GM23338 (cell line): ENCODE measurements at regions not wholly inside any gene's neighbourhood (a gene's known extent, or its start where the extent isn't known, plus 50 kb on each side); places are given as distances from the start of the nearest gene placed in this dataset.

Experiments used
- ATAC-seq: fragments of 200-7000 bp; cut with Tn5 transposase; 3 replicates; pipeline ENCODE4 v1.9.1; 2020
- DNase-seq: peaks from one replicate; pipeline ENCODE4 v3.0.0-alpha.2; 2015; ENCODE audit warnings: low spot score
- H2AFZ ChIP-seq: fragments of 200-600 bp; sonication (generic); 2 replicates; pipeline ENCODE4 v1.8.0; 2016; ENCODE audit warnings: antibody characterized with exemption, mild to moderate bottlenecking, moderate library complexity
- H3F3A ChIP-seq: fragments of 200-600 bp; sonication (generic); replicated peaks from 2 replicates; pipeline ENCODE4 v1.8.0; 2017; ENCODE audit warnings: antibody characterized with exemption, mixed run types, low read depth
- H3K27ac ChIP-seq: fragments of 200-600 bp; sonication (generic); 2 replicates; pipeline ENCODE4 v1.6.1; 2016; ENCODE audit warnings: low read depth
- H3K27me3 ChIP-seq: fragments of 200-600 bp; sonication (generic); 2 replicates; pipeline ENCODE4 v1.8.0; 2016; ENCODE audit warnings: mild to moderate bottlenecking, mixed run types, moderate library complexity; ENCODE audit not compliant: insufficient read depth
- H3K36me3 ChIP-seq: fragments of 200-600 bp; sonication (generic); 2 replicates; pipeline ENCODE4 v1.8.0; 2016; ENCODE audit warnings: mild to moderate bottlenecking; ENCODE audit not compliant: insufficient read depth
- H3K4me1 ChIP-seq: fragments of 200-600 bp; sonication (generic); 2 replicates; pipeline ENCODE4 v1.8.0; 2016; ENCODE audit warnings: mild to moderate bottlenecking, moderate library complexity; ENCODE audit not compliant: insufficient read depth
- H3K4me2 ChIP-seq: fragments of 200-600 bp; sonication (generic); 2 replicates; pipeline ENCODE4 v1.7.1; 2017; ENCODE audit warnings: mixed run types
- H3K4me3 ChIP-seq: fragments of 200-600 bp; sonication (generic); 2 replicates; pipeline ENCODE4 v1.6.1; 2016; ENCODE audit warnings: mixed run types
- H3K79me2 ChIP-seq: fragments of 200-600 bp; sonication (generic); replicated peaks from 2 replicates; pipeline ENCODE4 v1.8.0; 2017; ENCODE audit warnings: mild to moderate bottlenecking; ENCODE audit not compliant: insufficient read depth
- H3K9me2 ChIP-seq: fragments of 200-600 bp; sonication (generic); 2 replicates; pipeline ENCODE4 v1.8.0; 2017; ENCODE audit not compliant: insufficient read depth
- H4K20me1 ChIP-seq: fragments of 200-600 bp; sonication (generic); replicated peaks from 2 replicates; pipeline ENCODE4 v1.8.0; 2017; ENCODE audit warnings: mild to moderate bottlenecking; ENCODE audit not compliant: insufficient read depth
- H3K27ac Mint-ChIP-seq: 2 replicates; pipeline ENCODE4 v1.8.0; 2020; ENCODE audit warnings: inconsistent platforms, mild to moderate bottlenecking, moderate library complexity, mixed read lengths
- H3K27me3 Mint-ChIP-seq: 3 replicates; pipeline ENCODE4 v1.8.0; 2022; ENCODE audit warnings: low read depth, mild to moderate bottlenecking, moderate library complexity, mixed read lengths, inconsistent platforms; ENCODE audit not compliant: insufficient read depth, poor library complexity
- H3K36me3 Mint-ChIP-seq: 3 replicates; pipeline ENCODE4 v1.8.0; 2021; ENCODE audit warnings: low read depth, mild to moderate bottlenecking, inconsistent platforms, moderate library complexity, mixed read lengths
- H3K4me1 Mint-ChIP-seq: 3 replicates; pipeline ENCODE4 v1.8.0; 2020; ENCODE audit warnings: mild to moderate bottlenecking, inconsistent platforms, mixed read lengths
- H3K4me3 Mint-ChIP-seq: 3 replicates; pipeline ENCODE4 v1.8.0; 2021; ENCODE audit warnings: moderate library complexity, mild to moderate bottlenecking, inconsistent platforms, mixed read lengths
- H3K9me3 Mint-ChIP-seq: 3 replicates; pipeline ENCODE4 v1.8.0; 2020; ENCODE audit warnings: moderate library complexity, mild to moderate bottlenecking, inconsistent platforms, mixed read lengths
- CREB1 ChIP-seq: fragments of 250-450 bp; sonication (Bioruptor Pico); IDR thresholded peaks from 2 replicates; pipeline ENCODE4 v1.5.0; 2020; ENCODE audit warnings: low read depth, mild to moderate bottlenecking, moderate library complexity
- ETS1 ChIP-seq: IDR thresholded peaks from 2 replicates; pipeline ENCODE4 v1.6.1; 2016; ENCODE audit warnings: antibody characterized with exemption
- EZH2 ChIP-seq: fragments of 200-600 bp; sonication (generic); IDR thresholded peaks from one replicate; pipeline ENCODE4 v1.8.0; 2017; ENCODE audit warnings: antibody characterized with exemption, mild to moderate bottlenecking, low read depth; ENCODE audit not compliant: unreplicated experiment
- EZH2phosphoT487 ChIP-seq: fragments of 200-600 bp; sonication (generic); IDR thresholded peaks from one replicate; pipeline ENCODE4 v1.8.1; 2018; ENCODE audit warnings: antibody characterized with exemption; ENCODE audit not compliant: unreplicated experiment
- JUNB ChIP-seq: IDR thresholded peaks from one replicate; pipeline ENCODE4 v1.6.1; 2016; ENCODE audit warnings: antibody characterized with exemption; ENCODE audit not compliant: unreplicated experiment
- NANOG ChIP-seq: IDR thresholded peaks from 2 replicates; pipeline ENCODE4 v1.6.1; 2016; ENCODE audit warnings: antibody characterized with exemption, borderline replicate concordance
- POLR2AphosphoS5 ChIP-seq: IDR thresholded peaks from 2 replicates; pipeline ENCODE4 v1.6.1; 2016; ENCODE audit warnings: antibody characterized with exemption, low read depth
- REST ChIP-seq: IDR thresholded peaks from one replicate; pipeline ENCODE4 v1.6.1; 2018; ENCODE audit warnings: antibody characterized with exemption; ENCODE audit not compliant: unreplicated experiment
- STAT1 ChIP-seq: IDR thresholded peaks from one replicate; pipeline ENCODE4 v1.6.1; 2016; ENCODE audit warnings: antibody characterized with exemption; ENCODE audit not compliant: unreplicated experiment
- ZNF114 ChIP-seq: fragments of 250-450 bp; sonication (Bioruptor Pico); IDR thresholded peaks from 2 replicates; pipeline ENCODE4 v1.5.0; 2020; ENCODE audit warnings: mild to moderate bottlenecking, moderate library complexity
- ZNF331 ChIP-seq: fragments of 250-450 bp; sonication (Bioruptor Pico); IDR thresholded peaks from 2 replicates; pipeline ENCODE4 v1.5.0; 2020; ENCODE audit warnings: low read depth, mild to moderate bottlenecking, moderate library complexity
- TF ChIP-seq, protein P1 (sequence below): fragments of 250-450 bp; sonication (Bioruptor Pico); IDR thresholded peaks from 2 replicates; pipeline ENCODE4 v1.5.0; 2020; ENCODE audit warnings: mild to moderate bottlenecking, moderate library complexity
- TF ChIP-seq, protein P2 (sequence below), 2 experiments: fragments of 200-600 bp in 1 of 2; sonication (generic) in 1 of 2; conservative IDR thresholded peaks; 2 replicates each; pipeline versions ENCODE4 v1.5.1 to v1.6.1; 2016 to 2017; ENCODE audit warnings: antibody characterized with exemption in 2 of 2, low read depth in 2 of 2, mild to moderate bottlenecking in 2 of 2, moderate library complexity in 1 of 2

GRCh38 chr4:153067376-153067775 is 131.3 kb downstream of the FHDC1 start:
- peaks cover 3% of the 10 kb centered on the region for H3K9me3 Mint-ChIP-seq
- DNase-seq (peak; percentile 30), ATAC-seq (peak; percentile 24)
- peak overlapping the region; percentile 60; the same call in 1 of the 2 replicates for H3K27ac Mint-ChIP-seq
- H3K4me3 Mint-ChIP-seq: no peak overlapping the region
- peak overlapping the region; percentile 81 for H2AFZ ChIP-seq
- TF ChIP-seq EZH2: no peak
- no peak for TF ChIP-seq REST
- TF ChIP-seq EZH2phosphoT487: no peak
- TF ChIP-seq CREB1 (CRISPR knock-in tag): no peak
- no peak for TF ChIP-seq ZNF331 (CRISPR knock-in tag)
- no peak for TF ChIP-seq ZNF114 (CRISPR knock-in tag)
- TF ChIP-seq, protein P1, sequence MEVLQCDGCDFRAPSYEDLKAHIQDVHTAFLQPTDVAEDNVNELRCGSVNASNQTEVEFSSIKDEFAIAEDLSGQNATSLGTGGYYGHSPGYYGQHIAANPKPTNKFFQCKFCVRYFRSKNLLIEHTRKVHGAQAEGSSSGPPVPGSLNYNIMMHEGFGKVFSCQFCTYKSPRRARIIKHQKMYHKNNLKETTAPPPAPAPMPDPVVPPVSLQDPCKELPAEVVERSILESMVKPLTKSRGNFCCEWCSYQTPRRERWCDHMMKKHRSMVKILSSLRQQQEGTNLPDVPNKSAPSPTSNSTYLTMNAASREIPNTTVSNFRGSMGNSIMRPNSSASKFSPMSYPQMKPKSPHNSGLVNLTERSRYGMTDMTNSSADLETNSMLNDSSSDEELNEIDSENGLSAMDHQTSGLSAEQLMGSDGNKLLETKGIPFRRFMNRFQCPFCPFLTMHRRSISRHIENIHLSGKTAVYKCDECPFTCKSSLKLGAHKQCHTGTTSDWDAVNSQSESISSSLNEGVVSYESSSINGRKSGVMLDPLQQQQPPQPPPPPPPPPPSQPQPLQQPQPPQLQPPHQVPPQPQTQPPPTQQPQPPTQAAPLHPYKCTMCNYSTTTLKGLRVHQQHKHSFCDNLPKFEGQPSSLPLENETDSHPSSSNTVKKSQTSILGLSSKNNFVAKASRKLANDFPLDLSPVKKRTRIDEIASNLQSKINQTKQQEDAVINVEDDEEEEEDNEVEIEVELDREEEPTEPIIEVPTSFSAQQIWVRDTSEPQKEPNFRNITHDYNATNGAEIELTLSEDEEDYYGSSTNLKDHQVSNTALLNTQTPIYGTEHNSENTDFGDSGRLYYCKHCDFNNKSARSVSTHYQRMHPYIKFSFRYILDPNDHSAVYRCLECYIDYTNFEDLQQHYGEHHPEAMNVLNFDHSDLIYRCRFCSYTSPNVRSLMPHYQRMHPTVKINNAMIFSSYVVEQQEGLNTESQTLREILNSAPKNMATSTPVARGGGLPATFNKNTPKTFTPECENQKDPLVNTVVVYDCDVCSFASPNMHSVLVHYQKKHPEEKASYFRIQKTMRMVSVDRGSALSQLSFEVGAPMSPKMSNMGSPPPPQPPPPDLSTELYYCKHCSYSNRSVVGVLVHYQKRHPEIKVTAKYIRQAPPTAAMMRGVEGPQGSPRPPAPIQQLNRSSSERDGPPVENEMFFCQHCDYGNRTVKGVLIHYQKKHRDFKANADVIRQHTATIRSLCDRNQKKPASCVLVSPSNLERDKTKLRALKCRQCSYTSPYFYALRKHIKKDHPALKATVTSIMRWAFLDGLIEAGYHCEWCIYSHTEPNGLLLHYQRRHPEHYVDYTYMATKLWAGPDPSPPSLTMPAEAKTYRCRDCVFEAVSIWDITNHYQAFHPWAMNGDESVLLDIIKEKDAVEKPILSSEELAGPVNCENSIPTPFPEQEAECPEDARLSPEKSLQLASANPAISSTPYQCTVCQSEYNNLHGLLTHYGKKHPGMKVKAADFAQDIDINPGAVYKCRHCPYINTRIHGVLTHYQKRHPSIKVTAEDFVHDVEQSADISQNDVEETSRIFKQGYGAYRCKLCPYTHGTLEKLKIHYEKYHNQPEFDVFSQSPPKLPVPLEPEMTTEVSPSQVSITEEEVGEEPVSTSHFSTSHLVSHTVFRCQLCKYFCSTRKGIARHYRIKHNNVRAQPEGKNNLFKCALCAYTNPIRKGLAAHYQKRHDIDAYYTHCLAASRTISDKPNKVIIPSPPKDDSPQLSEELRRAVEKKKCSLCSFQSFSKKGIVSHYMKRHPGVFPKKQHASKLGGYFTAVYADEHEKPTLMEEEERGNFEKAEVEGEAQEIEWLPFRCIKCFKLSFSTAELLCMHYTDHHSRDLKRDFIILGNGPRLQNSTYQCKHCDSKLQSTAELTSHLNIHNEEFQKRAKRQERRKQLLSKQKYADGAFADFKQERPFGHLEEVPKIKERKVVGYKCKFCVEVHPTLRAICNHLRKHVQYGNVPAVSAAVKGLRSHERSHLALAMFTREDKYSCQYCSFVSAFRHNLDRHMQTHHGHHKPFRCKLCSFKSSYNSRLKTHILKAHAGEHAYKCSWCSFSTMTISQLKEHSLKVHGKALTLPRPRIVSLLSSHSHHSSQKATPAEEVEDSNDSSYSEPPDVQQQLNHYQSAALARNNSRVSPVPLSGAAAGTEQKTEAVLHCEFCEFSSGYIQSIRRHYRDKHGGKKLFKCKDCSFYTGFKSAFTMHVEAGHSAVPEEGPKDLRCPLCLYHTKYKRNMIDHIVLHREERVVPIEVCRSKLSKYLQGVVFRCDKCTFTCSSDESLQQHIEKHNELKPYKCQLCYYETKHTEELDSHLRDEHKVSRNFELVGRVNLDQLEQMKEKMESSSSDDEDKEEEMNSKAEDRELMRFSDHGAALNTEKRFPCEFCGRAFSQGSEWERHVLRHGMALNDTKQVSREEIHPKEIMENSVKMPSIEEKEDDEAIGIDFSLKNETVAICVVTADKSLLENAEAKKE: no peak
- no peak for TF ChIP-seq POLR2AphosphoS5
- no peak for TF ChIP-seq STAT1
- TF ChIP-seq NANOG: no peak
- no peak for TF ChIP-seq JUNB
- TF ChIP-seq, protein P2, sequence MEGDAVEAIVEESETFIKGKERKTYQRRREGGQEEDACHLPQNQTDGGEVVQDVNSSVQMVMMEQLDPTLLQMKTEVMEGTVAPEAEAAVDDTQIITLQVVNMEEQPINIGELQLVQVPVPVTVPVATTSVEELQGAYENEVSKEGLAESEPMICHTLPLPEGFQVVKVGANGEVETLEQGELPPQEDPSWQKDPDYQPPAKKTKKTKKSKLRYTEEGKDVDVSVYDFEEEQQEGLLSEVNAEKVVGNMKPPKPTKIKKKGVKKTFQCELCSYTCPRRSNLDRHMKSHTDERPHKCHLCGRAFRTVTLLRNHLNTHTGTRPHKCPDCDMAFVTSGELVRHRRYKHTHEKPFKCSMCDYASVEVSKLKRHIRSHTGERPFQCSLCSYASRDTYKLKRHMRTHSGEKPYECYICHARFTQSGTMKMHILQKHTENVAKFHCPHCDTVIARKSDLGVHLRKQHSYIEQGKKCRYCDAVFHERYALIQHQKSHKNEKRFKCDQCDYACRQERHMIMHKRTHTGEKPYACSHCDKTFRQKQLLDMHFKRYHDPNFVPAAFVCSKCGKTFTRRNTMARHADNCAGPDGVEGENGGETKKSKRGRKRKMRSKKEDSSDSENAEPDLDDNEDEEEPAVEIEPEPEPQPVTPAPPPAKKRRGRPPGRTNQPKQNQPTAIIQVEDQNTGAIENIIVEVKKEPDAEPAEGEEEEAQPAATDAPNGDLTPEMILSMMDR (conservative IDR thresholded peaks at IDR 0.05; ENCODE audit: low read depth in 2 of 2): no peak
- TF ChIP-seq ETS1: no peak
- H3K27me3 Mint-ChIP-seq: peaks cover 1% of the 10 kb centered on the region
- no peak overlapping the region for H3K27ac ChIP-seq
- H3K4me1 ChIP-seq: peaks cover 25% of the 10 kb centered on the region
- no peaks in the 10 kb centered on the region for H4K20me1 ChIP-seq
- no peaks in the 10 kb centered on the region for H3K79me2 ChIP-seq
- H3K27me3 ChIP-seq: no peaks in the 10 kb centered on the region
- H3K9me2 ChIP-seq: 0 out of 2 replicates have a peak, but pooled peaks cover 4% of the 10 kb centered on the region
- H3F3A ChIP-seq: no peaks in the 10 kb centered on the region
- no peaks in the 10 kb centered on the region for H3K36me3 ChIP-seq
- peaks cover 25% of the 10 kb centered on the region for H3K4me1 Mint-ChIP-seq
- H3K4me3 ChIP-seq: no peak overlapping the region
- H3K4me2 ChIP-seq: peak overlapping the region; percentile 41; the same call in 1 of the 2 replicates
- peaks cover 8% of the 10 kb centered on the region for H3K36me3 Mint-ChIP-seq
